HG03175 (cell line): ENCODE measurements at regions not wholly inside any gene's neighbourhood (a gene's known extent, or its start where the extent isn't known, plus 50 kb on each side); places are given as distances from the start of the nearest gene placed in this dataset.
"Not testable (repeated sequence)": the region's sequence is repeated elsewhere in the genome, so short reads cannot be mapped to it uniquely, and the experiment has no call there.

ENCODE experiments used
- ATAC-seq: cut with Tn5 transposase; IDR thresholded peaks from one replicate; pipeline ENCODE4 v1.9.1; 2021; ENCODE audit warnings: mild to moderate bottlenecking, moderate library complexity; ENCODE audit not compliant: unreplicated experiment

DNA sequence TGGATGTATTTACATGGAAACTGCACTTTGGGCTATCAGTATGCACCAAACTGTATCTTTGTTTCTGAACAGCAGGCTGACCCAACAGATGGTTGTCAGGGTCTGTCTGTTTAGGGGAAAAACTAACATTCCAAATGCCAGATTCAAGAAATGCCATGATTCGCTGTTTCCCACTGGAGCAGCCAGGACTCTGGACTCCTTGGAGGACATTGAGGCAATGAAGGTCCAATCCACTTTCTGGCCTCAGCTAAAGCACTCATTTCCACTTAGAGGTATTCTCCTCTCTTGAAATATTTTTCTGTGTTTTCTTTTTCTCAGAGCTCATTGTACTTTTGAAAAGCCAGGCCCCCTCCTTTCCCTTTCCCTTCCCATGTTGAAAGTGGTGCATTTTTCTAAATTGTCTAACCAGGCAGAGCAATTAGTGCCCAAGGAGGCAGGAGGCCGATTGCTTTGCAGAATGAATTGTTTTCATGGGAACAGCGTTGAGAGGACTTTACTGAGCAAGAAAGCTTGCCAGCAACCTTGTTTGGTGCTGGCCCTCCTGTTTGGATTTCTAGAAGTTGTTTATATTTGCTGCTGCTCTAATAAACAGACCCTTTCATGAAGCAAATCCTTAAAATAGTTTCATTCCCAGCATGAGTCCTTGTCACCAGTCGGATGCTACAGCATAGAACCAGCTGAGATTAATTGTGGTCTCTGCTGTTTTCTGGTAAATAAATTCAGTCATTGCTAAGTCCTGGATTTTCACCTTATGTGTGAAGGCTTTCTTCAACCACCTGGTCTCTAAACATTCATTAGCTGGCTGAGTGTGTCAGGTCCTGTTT, 132.8 kb upstream of the TAF11L2 start:
- no peak for ATAC-seq

- no peak for ATAC-seq
These were observed 132.3 kb upstream of the TAF11L2 start for GRCh38 chr5:17365811-17366138.

DNA sequence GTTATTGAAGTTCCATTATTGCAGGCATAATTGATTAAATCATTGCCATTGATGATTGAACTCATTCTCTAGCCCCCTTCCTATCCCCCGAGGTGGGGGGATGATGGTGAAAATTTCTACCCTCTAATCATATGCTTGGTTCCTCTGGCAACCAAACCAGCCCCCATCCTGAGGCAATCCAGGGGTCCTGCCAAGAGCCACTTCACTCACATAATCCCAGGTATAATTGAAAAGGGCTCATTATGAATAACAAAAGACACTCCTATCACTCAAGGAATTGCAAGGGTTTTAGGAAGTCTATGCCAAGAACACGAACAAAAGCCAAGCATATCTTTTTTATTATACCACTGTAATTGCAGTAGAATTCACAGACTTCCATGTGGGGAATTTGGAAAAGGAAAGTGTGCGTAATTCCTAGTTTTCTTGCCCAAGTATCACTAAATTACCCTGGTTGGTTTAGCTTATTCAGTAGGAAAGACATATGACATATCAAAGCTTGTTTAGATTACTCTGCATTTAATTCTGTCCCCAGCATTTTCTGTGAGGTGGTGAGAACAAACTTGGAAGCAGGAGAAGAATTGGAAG, 130.7 kb upstream of the TAF11L2 start:
- ATAC-seq, result no peak

GRCh38 chr5:17370651-17371050, 127.4 kb upstream of the TAF11L2 start:
- no peak for ATAC-seq

GRCh38 chr5:17373406-17373805, 124.6 kb upstream of the TAF11L2 start:
- ATAC-seq, result no peak

DNA sequence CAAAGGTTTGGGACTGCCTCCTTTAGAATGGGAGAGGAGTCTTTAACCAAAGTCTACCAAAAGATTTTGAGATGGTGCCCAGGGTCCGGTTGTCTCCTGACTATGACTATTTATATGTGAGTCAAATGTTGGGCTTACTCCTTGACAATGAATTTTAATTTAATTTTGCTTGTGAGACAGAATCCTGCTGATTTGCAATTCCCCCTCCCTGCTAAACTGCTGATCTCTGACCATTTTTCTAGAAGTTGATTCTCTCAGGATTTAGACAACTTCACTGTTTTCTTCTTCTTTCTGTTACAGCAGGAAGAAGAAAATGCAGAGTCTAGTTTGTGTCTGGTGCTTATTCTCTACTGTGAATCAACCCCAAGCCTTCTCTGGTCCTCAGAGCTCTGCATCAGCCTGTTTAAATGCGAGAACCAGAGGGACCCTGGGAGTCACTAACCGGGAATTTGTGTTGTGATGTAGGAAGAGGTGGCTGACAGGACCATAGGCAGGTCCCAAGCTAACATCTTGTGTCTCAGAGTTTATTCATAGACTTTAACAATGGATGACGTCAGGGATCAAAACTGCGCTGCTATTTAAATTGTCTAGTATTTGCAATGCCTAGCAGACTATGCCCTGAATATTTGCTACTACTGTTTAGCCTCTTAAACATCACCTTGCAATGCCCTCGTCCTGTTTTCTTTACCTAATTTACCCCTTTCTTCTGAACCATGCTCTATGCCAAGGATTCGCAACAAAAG, 124.0 kb upstream of the TAF11L2 start:
- ATAC-seq, result no peak

- no peak for ATAC-seq
These were observed 122.9 kb upstream of the TAF11L2 start for GRCh38 chr5:17374973-17375742.

DNA sequence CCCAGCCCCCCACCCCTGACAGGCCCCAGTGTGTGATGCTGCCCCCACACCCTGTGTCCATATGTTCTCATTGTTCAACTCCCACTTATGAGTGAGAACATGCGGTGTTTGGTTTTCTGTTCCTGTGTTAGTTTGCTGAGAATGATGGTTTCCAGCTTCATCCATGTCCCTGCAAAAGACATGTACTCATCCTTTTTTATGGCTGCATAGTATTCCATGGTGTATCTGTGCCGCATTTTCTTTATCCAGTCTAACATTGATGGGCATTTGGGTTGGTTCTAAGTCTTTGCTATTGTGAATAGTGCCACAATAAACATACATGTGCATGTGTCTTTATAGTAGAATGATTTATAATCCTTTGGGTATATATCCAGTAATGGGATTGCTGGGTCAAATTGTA, 122.1 kb upstream of the TAF11L2 start:
- ATAC-seq, result not testable (repeated sequence)

DNA sequence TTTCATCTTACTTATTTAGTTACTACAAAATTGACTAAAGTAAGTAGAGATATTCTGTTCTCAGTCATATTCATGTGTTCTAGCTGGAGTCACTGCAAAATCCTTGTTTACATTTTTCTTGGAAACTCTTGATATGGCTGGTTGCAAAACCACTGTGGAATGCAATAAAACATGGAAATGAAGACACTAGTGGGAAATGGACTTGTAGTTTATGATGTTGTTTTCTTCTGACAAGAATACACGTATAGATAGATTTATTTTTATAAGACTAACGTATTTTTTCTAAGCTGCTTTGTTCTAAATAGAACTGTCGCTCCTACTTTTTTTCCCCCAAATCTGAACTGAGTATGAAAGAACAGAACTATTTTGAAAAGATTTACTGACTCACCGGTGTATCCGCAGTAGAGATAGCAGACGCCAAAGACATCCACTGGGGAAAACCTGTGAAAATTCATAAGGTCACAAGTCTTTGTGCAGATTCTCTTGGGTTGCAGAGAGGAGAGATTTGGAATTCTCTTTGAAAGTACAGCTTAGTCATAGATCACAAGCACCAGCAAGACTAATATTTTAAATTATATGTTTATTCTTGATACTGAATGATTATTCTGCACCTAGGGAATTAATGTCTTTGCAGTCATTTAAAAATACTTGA, 119.6 kb upstream of the TAF11L2 start:
- no peak for ATAC-seq

DNA sequence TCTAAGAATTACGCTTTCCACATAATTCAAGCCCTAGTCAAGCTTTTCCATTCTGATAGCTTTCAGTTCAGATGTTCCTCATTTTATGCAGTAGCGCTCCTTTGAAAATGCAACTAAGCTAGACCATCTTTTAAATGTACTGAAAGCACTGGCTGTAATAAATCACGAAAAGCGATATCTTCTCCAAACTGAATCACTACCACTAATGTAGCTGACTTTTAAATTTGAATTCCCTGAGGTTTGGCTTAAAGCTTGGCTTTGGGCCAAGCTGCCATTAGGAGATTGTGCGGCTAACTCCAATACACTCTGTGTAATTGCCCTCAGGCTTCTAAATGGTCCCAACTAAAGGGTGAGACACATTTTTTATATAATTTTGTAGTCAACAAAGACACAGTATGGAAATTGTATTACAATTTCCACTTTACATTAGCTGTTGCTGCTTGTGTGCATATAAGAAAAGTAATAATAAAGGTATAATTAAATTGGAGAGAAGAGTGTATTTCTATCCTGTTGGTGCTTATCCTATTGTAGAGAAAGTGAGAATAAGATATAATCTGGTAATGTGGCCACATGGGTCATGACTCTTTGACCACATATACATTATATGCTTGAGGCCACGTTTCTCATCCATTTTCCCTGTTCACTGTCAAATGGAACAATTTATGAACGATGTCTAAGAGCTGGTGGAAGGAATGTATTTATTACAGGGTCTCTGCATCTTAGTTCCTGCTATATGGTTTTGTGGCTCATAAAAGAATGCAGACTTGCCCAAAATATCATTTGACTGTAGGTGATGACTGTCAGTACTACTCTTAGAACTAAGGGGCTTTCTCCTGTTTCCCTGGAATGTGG, 118.7 kb upstream of the TAF11L2 start:
- no peak for ATAC-seq

DNA sequence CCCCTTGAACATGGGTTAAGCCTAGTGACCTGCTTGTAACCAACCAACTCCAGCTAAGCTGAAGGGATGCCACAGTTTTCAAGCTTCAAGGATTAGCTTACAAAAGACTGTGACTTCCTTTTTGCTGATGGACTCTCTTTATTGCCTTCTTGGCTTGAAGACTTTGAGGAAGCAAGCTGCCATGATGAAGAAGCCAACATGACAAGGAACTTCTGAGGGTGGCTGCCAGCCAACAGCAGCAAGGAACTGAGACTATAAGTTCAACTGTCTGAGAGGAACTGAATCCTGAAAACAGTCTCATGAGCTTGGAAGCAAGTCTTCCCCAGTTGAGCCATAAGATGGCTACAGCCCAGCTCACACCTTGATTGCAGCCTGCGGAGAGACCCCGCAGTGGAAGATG, 116.1 kb upstream of the TAF11L2 start:
- ATAC-seq, result no peak

DNA sequence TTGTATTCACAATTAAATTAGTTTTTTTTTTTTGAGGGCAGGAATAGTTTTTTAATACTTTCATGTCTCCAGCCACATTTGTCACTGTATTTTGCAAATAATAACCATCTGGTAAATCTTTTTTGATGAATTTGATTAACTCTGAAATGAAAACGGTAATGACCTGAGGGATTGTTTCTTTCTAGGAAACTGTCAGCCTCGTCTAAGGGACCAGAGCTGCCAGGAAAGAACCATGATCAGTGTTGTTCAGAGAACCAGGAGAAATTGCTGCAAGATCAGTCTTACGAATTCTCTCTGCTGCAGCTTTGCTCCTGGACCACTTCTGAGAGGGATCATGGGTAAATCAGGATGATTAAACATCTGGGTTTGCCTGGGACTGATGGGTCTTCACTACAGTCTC, 114.5 kb upstream of the TAF11L2 start:
- no peak for ATAC-seq

GRCh38 chr5:17384181-17384580, 113.8 kb upstream of the TAF11L2 start:
- no peak for ATAC-seq

GRCh38 chr5:17388717-17389116, 109.3 kb upstream of the TAF11L2 start:
- no peak for ATAC-seq

DNA sequence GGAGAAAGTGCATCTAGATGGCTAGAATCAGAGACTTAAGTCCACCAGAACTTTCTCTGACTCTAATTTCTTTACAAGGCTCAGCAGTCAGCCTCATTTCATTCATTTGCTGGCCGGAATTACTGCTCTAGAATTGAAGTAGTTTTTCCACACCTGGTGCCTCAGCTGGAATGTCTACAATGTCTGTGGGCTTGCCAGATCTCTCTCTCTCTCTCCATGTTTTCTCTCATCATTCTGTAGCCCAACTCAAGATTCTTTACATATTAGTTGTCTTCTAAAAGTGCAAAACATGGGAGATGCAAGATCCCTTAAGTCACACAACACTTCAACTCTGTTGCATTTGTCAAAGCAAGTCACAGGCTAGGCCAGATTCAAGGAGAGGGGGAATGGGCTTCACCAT, 103.9 kb upstream of the TAF11L2 start:
- no peak for ATAC-seq

- ATAC-seq, result no peak
These were observed 102.7 kb upstream of the TAF11L2 start for GRCh38 chr5:17395106-17395880.

- ATAC-seq, result no peak
These were observed 101.8 kb upstream of the TAF11L2 start for GRCh38 chr5:17396247-17396646.

GRCh38 chr5:17398431-17398830, 99.6 kb upstream of the TAF11L2 start:
- ATAC-seq, result no peak
